B cell (primary cell): ENCODE measurements at regions not wholly inside any gene's neighbourhood (a gene's known extent, or its start where the extent isn't known, plus 50 kb on each side); places are given as distances from the start of the nearest gene placed in this dataset.

Experiments
- ATAC-seq: fragments of 200-7000 bp; cut with Tn5 transposase; one replicate; pipeline ENCODE4 v1.10.0; 2021; ENCODE audit warnings: low read depth, mild to moderate bottlenecking, moderate number of reproducible peaks, moderate library complexity
- CTCF ChIA-PET: fragments of 350-600 bp; sonication (Branson Sonifier 250); formaldehyde crosslinking; loops from one replicate; lab custom pipeline; 2021; ENCODE audit warnings: antibody characterized with exemption, inconsistent platforms; lab: Charles Lee
- POLR2A ChIA-PET: fragments of 350-600 bp; sonication (Branson Sonifier 250); formaldehyde crosslinking; loops from one replicate; lab custom pipeline; 2021; ENCODE audit warnings: antibody characterized with exemption; lab: Charles Lee
- DNase-seq: peaks from one replicate; pipeline ENCODE4 v3.0.0; 2013
- H2AFZ ChIP-seq: 2 replicates; pipeline ENCODE4 v1.6.1; 2012; ENCODE audit warnings: mild to moderate bottlenecking, low read depth, low read length; ENCODE audit not compliant: insufficient read depth, poor library complexity, severe bottlenecking
- H3K27ac ChIP-seq, 2 donors: 1 replicate in 1 of 2; 2 replicates in 1 of 2; pipeline ENCODE4 v1.5.1; 2012 to 2013; ENCODE audit warnings: low read length in 2 of 2, mild to moderate bottlenecking in 2 of 2, moderate library complexity in 1 of 2
- H3K27me3 ChIP-seq, 4 experiments: fragments of 200-600 bp in 1 of 4; sonication (generic) in 1 of 4; replicated peaks in 1 of 4; 1 replicate in 2 of 4; 2 replicates in 2 of 4; pipeline versions ENCODE4 v1.6.1 to v1.7.0; 2013 to 2016; ENCODE audit warnings: low read length in 3 of 4, mild to moderate bottlenecking in 2 of 4, mixed read lengths in 1 of 4, moderate library complexity in 1 of 4; ENCODE audit not compliant: insufficient read depth in 4 of 4, control insufficient read depth in 3 of 4; ENCODE audit errors: control extremely low read depth in 1 of 4
- H3K36me3 ChIP-seq, 2 experiments: replicated peaks in 1 of 2; 1 replicate in 1 of 2; 2 replicates in 1 of 2; pipeline versions ENCODE4 v1.6.1 to v1.7.1; 2013; ENCODE audit warnings: low read length in 1 of 2; ENCODE audit not compliant: insufficient read depth in 2 of 2, control insufficient read depth in 1 of 2; ENCODE audit errors: control extremely low read depth in 1 of 2, extremely low read depth in 1 of 2
- H3K4me1 ChIP-seq, 2 donors: fragments of 200-600 bp in 1 of 2; sonication (generic) in 1 of 2; 1 replicate in 1 of 2; 2 replicates in 1 of 2; pipeline versions ENCODE4 v1.5.1 to v1.6.1; 2013 to 2017; ENCODE audit warnings: low read length in 2 of 2; ENCODE audit not compliant: control insufficient read depth in 2 of 2, insufficient read depth in 2 of 2
- H3K4me2 ChIP-seq: replicated peaks from 2 replicates; pipeline ENCODE3; 2012; ENCODE audit warnings: mild to moderate bottlenecking, low read depth, low read length; ENCODE audit not compliant: poor library complexity, severe bottlenecking
- H3K4me3 ChIP-seq, 5 experiments: fragments of 200-600 bp in 1 of 5; sonication (generic) in 1 of 5; 1 replicate in 3 of 5; 2 replicates in 2 of 5; pipeline versions ENCODE4 v1.5.1 to v1.7.0; 2011 to 2016; ENCODE audit warnings: low read length in 4 of 5, mild to moderate bottlenecking in 4 of 5, low read depth in 2 of 5, control low read depth in 1 of 5, moderate library complexity in 1 of 5; ENCODE audit not compliant: insufficient read depth in 1 of 5; ENCODE audit errors: control extremely low read depth in 1 of 5, extremely low read depth in 1 of 5
- H3K79me2 ChIP-seq: fragments of 200-600 bp; sonication (generic); one replicate; pipeline ENCODE4 v1.6.0; 2016; ENCODE audit warnings: low read length; ENCODE audit not compliant: control insufficient read depth, insufficient read depth
- H3K9ac ChIP-seq: fragments of 200-600 bp; sonication (generic); 2 replicates; pipeline ENCODE4 v1.6.1; 2017; ENCODE audit warnings: mild to moderate bottlenecking, low read length, moderate library complexity
- H3K9me3 ChIP-seq, 3 donors: one replicate each; pipeline versions ENCODE4 v1.6.1 to v1.7.1; 2013; ENCODE audit warnings: low read length in 2 of 3; ENCODE audit not compliant: control insufficient read depth in 2 of 3, insufficient read depth in 1 of 3; ENCODE audit errors: control extremely low read depth in 1 of 3
- H4K20me1 ChIP-seq: 2 replicates; pipeline ENCODE4 v1.6.0; 2012; ENCODE audit warnings: mild to moderate bottlenecking, low read length; ENCODE audit not compliant: insufficient read depth, control insufficient read depth, poor library complexity, severe bottlenecking
- H3K27ac Mint-ChIP-seq: one replicate; pipeline ENCODE4 v1.8.0; 2021; ENCODE audit warnings: mixed read lengths
- H3K27me3 Mint-ChIP-seq: one replicate; pipeline ENCODE4 v1.8.0; 2021; ENCODE audit warnings: mixed read lengths
- H3K4me1 Mint-ChIP-seq: one replicate; pipeline ENCODE4 v1.8.0; 2021; ENCODE audit warnings: mixed read lengths
- H3K4me3 Mint-ChIP-seq: one replicate; pipeline ENCODE4 v1.8.0; 2021; ENCODE audit warnings: mixed read lengths
- H3K9me3 Mint-ChIP-seq: one replicate; pipeline ENCODE4 v1.8.0; 2022; ENCODE audit warnings: mixed read lengths; ENCODE audit not compliant: insufficient read depth
- EZH2 ChIP-seq: IDR thresholded peaks from 2 replicates; pipeline ENCODE4 v1.6.1; 2012; ENCODE audit warnings: borderline replicate concordance, low read depth, mild to moderate bottlenecking, moderate library complexity, low read length; ENCODE audit not compliant: insufficient read depth, poor library complexity, severe bottlenecking
- WGBS: methylation state at CpG from one replicate; pipeline ENCODE4 v1.1.5; 2013; ENCODE audit warnings: missing lambda C conversion rate; ENCODE audit not compliant: insufficient coverage; 5-methylcytosine and 5-hydroxymethylcytosine counted together
- intact Hi-C: fragments of 100-400 bp; cut with micrococcal nuclease; formaldehyde crosslinking; loops from one replicate; pipeline ENCODE4 v1.10.0; 2022
- TF ChIP-seq, protein P1 (sequence below): fragments of 200-600 bp; IDR thresholded peaks from one replicate; pipeline ENCODE4 v1.8.0; 2022; ENCODE audit warnings: antibody characterized with exemption, mild to moderate bottlenecking

DNA sequence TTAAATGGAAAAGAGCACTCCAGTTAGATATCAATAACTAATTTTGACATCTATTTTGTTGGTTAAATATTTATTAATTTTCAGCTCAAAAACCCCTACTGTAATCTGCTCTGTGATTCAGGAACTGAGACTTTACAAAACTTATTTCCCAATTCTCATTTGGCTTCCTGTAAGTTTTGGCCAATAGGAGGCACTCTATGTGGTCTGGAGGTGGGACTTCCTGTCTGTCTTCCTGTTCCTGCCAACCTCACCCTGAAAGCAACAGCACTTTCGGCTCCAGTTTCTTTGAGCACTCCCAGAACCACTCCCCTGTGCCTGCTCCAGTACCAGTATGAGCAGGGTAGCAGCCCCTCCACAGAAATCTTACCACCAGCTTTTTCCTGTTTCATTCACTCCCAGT, 1027.0 kb downstream of the VRK1 start:
- TF ChIP-seq EZH2 = no peak
- TF ChIP-seq, protein P1, sequence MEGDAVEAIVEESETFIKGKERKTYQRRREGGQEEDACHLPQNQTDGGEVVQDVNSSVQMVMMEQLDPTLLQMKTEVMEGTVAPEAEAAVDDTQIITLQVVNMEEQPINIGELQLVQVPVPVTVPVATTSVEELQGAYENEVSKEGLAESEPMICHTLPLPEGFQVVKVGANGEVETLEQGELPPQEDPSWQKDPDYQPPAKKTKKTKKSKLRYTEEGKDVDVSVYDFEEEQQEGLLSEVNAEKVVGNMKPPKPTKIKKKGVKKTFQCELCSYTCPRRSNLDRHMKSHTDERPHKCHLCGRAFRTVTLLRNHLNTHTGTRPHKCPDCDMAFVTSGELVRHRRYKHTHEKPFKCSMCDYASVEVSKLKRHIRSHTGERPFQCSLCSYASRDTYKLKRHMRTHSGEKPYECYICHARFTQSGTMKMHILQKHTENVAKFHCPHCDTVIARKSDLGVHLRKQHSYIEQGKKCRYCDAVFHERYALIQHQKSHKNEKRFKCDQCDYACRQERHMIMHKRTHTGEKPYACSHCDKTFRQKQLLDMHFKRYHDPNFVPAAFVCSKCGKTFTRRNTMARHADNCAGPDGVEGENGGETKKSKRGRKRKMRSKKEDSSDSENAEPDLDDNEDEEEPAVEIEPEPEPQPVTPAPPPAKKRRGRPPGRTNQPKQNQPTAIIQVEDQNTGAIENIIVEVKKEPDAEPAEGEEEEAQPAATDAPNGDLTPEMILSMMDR = no peak
- no peak overlapping the region for H3K9ac ChIP-seq
- peaks cover 9% of the 10 kb centered on the region for H3K9me3 Mint-ChIP-seq
- no peak overlapping the region for H3K4me2 ChIP-seq
- no peaks in the 10 kb centered on the region for H3K4me1 Mint-ChIP-seq
- no peaks in the 10 kb centered on the region for H3K4me1 ChIP-seq
- H3K27me3 Mint-ChIP-seq = no peaks in the 10 kb centered on the region
- intact Hi-C loops = no loop called here
- no peak for ATAC-seq
- H3K27me3 ChIP-seq = no peaks in the 10 kb centered on the region
- H4K20me1 ChIP-seq = no peaks in the 10 kb centered on the region
- no peaks in the 10 kb centered on the region for H3K36me3 ChIP-seq
- ChIA-PET POLR2A (no interaction called here), CTCF (no interaction called here)
- no peak overlapping the region for H3K27ac Mint-ChIP-seq
- no peaks in the 10 kb centered on the region for H3K79me2 ChIP-seq
- H3K27ac ChIP-seq = no peak overlapping the region
- WGBS = 0% methylated on average over 1 of the region's 1 CpG
- H3K4me3 ChIP-seq = no peak overlapping the region
- no peak for DNase-seq
- H3K9me3 ChIP-seq = peaks cover 0 to 13% (median 3%) of the 10 kb centered on the region in 3 donors
- H3K4me3 Mint-ChIP-seq = no peak overlapping the region
- H2AFZ ChIP-seq = no peak overlapping the region

DNA sequence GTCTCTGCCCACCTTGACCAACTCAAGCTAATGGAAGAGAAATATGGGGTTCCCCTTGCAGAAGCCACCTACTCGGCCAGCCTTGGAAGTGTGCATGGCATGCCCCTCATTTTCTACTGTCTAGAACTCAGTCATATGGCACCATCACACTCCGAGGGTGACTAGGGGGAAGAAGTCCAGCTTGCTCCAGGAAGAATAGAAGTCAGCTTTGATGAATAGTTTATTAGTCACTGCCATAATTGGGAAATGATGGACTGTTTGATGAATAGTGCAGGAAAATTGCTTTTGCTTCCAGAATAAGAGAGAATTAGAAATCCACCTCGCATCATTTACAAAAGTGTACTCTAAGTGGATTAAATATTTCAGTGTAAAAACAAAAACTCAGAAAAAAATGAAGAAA, 1030.6 kb downstream of the VRK1 start:
- Histone ChIP-seq H3K4me2 (no peak overlapping the region), H3K9me3 (peaks cover 0 to 15% (median 3%) of the 10 kb centered on the region in 3 donors), H3K36me3 (no peaks in the 10 kb centered on the region), H2AFZ (no peak overlapping the region), H3K27ac (no peak overlapping the region), H3K27me3 (no peaks in the 10 kb centered on the region), H4K20me1 (no peaks in the 10 kb centered on the region), H3K4me1 (no peaks in the 10 kb centered on the region), H3K9ac (no peak overlapping the region), H3K79me2 (no peaks in the 10 kb centered on the region), H3K4me3 (no peak overlapping the region)
- no peak for DNase-seq
- Mint-ChIP-seq H3K27ac (no peak overlapping the region), H3K27me3 (no peaks in the 10 kb centered on the region), H3K4me1 (no peaks in the 10 kb centered on the region), H3K4me3 (no peak overlapping the region), H3K9me3 (peaks cover 11% of the 10 kb centered on the region)
- intact Hi-C loops = no loop called here
- POLR2A ChIA-PET = no interaction called here
- CTCF ChIA-PET = no interaction called here
- no CpG with 5 or more reads among the region's 3 CpGs for WGBS
- no peak for ATAC-seq
- TF ChIP-seq, protein P1 = no peak
- no peak for TF ChIP-seq EZH2
